HG03159 (cell line): ENCODE measurements at regions not wholly inside any gene's neighbourhood (a gene's known extent, or its start where the extent isn't known, plus 50 kb on each side); places are given as distances from the start of the nearest gene placed in this dataset.

Source experiments
- ATAC-seq: cut with Tn5 transposase; IDR thresholded peaks from one replicate; pipeline ENCODE4 v1.9.1; 2021; ENCODE audit warnings: mild to moderate bottlenecking, moderate library complexity; ENCODE audit not compliant: unreplicated experiment

- ATAC-seq = no peak
These were observed 314.6 kb upstream of the MAF start for GRCh38 chr16:79914961-79915720.

GRCh38 chr16:79912592-79913310 lies 312.2 kb upstream of the MAF start:
- no peak for ATAC-seq

- ATAC-seq = no peak
These were observed 311.1 kb upstream of the MAF start for GRCh38 chr16:79911660-79912059.

DNA sequence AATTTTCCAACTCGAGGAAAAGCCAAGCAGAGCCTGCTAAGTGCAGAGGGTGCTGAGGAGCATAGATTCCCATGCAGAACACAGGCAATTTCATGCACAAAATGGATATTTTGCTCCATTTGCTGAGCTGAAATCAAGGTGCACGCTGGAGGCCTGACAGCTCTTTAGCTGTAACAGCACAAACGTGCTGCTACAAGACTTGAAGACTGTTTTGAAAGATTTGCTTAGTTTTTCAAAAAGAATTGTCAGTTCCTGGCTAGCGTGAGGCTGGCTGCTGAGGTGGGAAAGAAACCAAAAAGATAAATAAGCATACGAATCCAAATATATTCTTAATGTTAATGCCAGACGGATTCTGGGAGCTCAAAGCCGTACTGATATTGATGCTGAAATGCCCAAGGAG lies 309.0 kb upstream of the MAF start:
- no peak for ATAC-seq

GRCh38 chr16:79903471-79903870 lies 302.9 kb upstream of the MAF start:
- no peak for ATAC-seq

- no peak for ATAC-seq
These were observed 301.8 kb upstream of the MAF start for GRCh38 chr16:79902351-79902750.

- ATAC-seq = no peak
These were observed 301.0 kb upstream of the MAF start for GRCh38 chr16:79901522-79901921.

GRCh38 chr16:79899716-79900115 lies 299.2 kb upstream of the MAF start:
- no peak for ATAC-seq

- ATAC-seq = no peak
These were observed 298.8 kb upstream of the MAF start for GRCh38 chr16:79899316-79899715.

DNA sequence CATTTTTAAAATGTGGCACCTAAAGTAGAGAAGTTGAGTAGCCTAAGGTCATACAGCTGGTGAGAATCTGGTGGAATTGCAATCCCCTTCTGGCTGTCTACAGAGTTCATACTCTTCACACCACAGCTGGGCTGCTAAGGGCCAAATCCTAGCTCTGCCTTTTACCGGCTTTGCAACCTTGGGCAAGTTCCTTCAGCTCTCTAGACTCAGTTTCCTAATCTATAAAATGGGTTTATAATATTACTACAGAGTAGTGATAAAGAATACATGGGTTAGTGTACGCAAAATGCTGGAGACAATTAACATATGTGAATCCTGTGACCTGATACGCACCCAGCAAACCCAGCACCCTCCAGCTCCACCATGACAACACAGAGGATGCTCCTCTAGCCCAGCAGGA lies 298.2 kb upstream of the MAF start:
- no peak for ATAC-seq

GRCh38 chr16:79897453-79898146 lies 297.1 kb upstream of the MAF start:
- ATAC-seq = no peak

DNA sequence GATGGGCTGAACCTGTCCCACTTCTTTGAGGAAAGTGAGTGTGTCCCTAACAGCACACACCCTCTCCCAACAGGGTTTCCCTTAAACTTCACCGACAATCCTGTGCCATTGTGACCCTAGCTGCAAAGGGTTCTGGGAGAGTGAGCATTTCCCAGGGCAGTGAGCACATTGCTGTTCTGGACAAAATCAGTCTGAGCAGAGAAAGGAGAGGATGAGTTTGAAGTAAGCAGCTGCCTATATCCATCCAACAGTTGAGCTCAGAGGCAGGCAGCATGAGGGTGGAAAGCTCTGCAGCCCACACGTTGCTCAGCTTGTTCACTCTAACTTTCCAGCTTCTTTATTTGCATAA lies 296.5 kb upstream of the MAF start:
- ATAC-seq = no peak

GRCh38 chr16:79895917-79896203 lies 295.3 kb upstream of the MAF start:
- ATAC-seq = no peak

GRCh38 chr16:79895053-79895916 lies 294.7 kb upstream of the MAF start:
- no peak for ATAC-seq

DNA sequence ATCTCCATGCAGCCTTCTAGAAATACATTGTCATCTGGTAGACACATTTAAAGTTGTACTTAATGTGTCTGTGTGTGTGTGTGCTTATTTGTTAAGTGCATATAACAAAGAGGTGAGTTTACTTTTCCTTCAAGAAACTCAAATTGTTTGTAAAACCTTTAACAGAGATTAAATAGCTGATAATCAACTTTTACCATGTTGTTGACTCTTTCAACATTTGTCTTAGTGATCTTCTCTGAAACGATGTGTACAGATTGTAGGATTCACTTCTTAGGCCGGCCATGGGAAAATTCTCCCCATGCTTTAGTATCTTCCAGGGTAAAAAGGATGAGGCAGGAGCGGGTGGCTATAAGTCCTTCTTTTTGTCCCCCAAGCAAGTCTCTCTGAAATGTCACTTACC lies 292.9 kb upstream of the MAF start:
- ATAC-seq = no peak

DNA sequence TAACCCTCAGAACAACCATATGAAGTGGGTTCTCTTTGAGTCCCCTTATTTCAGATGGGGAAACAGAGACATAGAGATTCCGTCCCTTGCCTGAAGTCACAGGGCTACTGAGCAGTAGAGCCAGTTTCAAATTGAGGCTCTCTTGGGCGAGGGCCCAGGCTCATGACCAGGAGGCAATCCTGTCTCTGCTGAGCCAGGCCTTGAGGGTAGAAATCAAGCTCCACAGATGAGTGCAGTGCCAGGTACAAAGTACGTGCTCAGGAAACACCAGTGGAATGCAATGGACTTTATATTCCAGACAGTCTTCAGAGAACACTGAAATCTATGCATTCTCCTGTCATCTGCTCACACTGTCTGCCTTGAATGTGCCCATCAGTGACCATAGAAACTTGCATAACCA lies 291.7 kb upstream of the MAF start:
- ATAC-seq = no peak

DNA sequence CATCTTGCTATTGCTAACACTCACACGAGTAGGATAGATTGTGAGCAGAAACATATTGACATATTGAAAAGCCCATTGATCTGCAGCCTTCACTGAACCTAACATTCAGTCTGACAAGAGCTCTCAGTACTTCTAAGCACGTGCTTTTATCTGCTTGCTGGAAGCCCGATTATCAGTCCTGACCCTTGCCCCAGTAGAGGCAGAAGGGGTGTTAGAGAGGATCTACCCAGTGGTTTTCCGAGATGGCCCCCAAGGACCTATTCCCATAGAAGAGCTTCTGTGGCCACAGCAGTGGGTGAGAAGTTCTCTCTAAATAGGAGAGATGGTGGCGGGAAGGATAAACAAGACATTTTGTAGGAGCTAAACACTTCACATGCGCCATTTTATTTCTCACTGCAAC lies 290.9 kb upstream of the MAF start:
- no peak for ATAC-seq

- no peak for ATAC-seq
These were observed 287.3 kb upstream of the MAF start for GRCh38 chr16:79887541-79888540.

DNA sequence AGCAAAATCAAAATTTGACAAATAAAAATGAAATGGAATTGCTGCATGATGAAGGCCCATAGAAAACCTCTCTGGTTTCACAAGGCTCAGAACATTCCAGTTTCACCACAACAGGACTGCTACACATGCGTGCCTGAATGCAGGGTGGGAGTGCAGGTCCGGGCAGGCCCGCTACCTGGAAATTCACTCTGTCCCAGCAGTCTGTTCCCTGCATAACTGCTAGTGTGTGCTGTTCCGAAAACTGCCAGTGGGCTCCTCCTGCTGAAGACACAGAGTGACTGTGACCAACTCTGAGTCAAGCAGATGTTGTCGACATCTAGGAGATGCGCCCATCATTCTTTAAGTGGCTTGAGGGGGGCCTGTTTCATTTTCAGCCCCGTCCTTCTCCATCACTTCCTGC lies 284.8 kb upstream of the MAF start:
- no peak for ATAC-seq

DNA sequence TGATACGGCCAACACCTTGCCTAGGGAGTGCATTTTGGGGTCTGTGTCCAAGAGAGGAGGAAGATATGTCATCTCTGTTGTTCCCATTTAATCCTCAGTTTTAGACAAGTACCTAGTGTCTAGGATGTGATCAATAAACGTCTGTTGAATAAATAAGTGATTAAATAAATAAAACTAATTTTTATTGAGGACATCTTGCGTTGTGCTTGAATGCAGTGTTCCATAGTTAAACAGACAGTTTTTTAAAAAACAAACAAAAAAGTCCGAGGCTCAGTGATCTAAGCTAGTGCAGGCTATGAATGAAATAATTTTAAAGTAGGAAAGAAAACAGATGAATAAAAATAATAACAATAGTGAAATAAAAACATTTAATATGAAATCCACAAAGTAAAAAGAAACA lies 283.0 kb upstream of the MAF start:
- no peak for ATAC-seq
